ENCODE measurements at regions not wholly inside any gene's neighbourhood (a gene's known extent, or its start where the extent isn't known, plus 50 kb on each side); places are given as distances from the start of the nearest gene placed in this dataset.

DNA sequence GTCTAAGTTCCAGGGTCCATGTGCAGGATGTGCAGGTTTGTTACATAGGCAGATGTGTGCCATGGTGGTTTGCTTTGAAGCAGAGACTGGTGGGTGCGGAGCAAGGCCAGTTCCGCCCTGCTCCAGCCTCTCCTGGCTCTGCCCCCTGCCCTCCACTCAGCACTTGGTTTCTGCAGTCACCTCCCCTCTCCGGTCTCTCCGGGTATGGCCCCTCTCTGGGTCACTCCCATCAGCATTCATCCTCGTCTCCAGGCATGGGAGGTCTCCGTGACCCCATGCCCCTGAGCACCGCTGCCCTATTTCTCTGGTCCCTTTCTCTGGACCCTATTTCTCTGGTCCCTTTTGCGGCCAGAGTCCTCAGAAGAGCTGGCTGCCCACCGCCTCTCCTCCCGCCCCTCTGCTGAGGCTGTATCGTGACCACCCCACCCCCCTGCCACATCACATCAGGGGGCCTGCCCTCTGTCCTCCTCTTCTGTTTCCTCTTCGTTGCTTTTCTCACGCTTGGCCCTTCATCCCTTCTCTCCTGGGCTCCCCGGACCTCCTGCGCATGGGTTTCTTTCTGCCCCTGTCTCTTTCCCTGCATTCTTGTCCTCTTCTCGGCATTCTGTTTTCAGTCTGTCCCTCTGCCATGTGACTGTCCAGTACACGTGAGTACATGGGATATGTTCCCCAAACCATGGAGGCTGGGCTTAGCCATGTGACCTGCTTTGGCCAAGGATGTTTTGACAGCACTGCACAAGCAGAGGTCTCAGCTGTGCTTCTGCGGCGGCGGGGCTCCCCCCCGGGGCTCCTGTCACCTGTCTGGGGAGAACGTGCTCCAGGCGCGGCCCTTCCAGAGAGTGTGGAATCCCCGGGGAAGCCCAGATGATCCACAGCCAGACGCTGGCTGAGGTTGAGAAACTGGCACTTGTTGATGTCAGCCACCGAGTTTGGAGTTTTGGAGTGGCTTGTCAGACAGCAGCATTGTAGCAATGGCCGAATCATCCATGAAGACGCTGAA is 54.4 kb upstream of the C1orf174 start:
- no peak for DNase-seq (ENCODE audit: low spot score)

DNA sequence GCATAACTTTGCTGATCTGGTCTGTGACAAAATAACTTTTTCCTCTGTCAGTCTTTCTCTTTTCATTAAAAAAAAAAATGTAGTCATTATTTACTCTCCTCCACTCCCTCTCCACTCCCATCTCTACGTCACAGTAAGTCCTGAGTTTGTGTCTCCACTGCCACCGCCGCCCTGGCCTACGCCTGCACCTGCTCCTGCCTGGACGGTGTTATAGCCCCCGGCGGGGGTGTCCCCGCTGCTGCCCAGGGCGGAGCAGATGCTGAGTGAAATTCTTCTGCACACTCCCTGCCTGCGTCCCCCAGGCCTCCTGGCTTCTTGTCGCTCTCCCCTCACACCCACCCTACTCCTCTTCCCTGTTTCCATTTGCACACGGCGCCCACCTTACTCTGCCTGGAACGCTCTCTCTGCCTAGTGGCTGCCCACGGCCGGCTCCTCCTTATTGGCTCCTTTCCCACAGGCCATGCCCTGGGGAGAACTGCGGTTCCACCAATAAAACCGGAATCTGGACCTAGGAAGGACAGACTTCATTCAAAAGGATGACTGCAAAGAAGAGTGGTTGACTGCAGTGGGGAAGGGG is 55.2 kb upstream of the C1orf174 start:
- no peak for DNase-seq (ENCODE audit: low spot score)

DNA sequence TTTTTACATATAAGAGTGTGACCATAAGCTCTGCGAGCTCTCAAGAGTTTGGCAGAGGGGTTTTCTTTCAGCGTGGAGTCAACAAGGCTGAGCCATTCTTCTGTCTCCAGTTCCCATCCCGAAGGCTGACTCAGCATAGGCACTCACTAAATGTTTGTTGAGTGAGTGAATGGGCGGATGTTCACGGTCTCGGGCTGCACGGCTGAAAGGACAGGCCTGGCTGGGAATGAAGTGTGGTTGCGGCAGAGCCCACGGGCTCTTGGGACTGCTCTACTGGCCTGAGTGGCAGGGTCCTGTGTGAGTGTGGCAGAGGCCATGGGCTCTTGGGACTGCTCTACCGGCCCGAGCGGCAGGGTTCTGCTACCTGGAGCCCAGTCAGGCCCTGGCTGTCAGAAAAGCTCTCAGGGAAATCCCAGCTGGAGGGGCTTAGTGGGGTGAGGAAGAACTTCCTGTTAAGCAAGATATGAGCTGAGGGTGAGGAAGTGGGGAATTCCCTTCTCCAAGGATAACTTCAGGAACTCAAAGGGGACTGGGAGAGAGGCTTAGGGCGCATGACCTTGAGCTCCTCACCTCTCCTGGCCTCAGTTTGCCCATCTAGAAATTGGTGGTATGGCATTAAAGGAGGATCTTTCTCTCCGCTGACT is 56.6 kb upstream of the C1orf174 start:
- no peak for DNase-seq (ENCODE audit: low spot score)

DNA sequence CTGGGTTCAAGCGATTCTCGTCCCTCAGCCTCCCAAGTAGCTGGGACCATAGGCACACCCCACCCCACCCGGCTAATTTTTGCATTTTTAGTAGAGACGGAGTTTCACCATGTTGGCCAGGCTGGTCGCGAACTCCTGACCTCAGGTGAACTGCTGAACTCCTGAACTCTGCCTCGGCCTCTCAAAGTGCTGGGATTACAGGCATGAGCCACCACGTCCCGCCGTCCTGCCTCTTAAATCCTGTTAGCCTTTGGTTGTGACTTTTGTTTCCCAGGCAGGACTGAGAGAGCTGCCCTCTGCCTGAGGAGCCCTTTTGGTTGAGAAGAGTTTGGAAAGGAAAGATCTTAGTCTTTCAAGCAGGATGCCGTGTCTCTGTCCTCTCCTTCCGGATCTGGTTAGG is 59.3 kb upstream of the C1orf174 start:
- no peak for DNase-seq (ENCODE audit: low spot score)

DNA sequence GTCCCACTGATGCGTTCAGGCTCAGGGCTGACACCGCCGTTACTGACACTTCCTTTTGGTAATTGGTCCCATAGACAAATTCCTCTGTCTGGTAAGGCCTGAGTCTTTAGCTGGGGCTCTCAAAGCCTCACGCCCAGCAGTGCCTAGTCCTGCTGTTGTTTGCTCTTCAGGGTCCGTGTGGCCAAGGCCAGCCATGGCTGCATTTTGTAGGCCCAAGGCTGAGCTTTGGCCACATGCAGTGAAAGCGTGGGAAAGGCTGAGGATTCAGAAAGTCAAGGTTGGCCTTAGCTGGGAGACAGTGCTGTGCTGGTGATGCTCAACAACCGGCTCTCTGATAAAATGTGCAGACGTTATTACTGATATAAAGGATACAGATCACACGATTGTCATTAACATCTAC is 63.5 kb upstream of the C1orf174 start:
- DNase-seq (ENCODE audit: low spot score) = no peak

DNA sequence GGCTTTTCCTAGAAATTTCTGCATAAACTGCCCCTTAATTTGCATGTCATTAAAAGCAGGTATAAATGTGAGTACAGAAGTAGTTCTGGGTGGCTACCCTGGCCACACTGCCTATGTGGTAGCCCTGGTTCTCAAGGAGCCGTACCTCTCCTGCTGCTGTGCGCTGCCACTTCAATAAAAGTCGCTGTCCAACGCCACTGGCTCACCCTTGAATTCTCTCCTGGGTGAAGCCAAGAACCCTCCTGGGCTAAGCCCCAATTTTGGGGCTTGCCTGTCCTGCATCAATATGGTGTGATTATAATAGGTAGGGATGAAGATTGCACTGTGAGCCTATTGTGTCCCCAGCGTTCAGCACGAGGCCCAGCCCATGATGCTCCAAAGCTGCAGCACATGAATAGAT is 65.6 kb upstream of the C1orf174 start:
- no peak for DNase-seq (ENCODE audit: low spot score)

DNA sequence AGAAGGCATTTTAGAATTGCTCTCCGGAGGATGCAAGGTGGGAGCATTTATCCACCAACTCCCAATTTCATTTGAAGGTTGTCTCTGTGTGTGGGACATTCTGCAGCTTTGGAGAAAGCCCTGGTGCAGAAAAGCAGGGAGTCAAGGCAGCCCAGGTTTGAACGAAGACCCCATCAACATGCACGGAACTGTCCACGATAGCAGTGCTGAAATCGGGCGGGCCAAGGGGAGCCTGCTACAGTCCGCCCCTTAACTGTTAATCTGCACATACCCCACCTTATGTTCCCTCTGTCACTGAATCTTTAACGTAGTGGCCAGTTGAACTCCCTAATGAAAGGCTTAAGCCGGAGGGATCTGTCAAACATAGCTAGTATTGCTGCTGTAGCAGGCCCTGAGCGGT is 68.8 kb upstream of the C1orf174 start:
- no peak for DNase-seq (ENCODE audit: low spot score)

DNA sequence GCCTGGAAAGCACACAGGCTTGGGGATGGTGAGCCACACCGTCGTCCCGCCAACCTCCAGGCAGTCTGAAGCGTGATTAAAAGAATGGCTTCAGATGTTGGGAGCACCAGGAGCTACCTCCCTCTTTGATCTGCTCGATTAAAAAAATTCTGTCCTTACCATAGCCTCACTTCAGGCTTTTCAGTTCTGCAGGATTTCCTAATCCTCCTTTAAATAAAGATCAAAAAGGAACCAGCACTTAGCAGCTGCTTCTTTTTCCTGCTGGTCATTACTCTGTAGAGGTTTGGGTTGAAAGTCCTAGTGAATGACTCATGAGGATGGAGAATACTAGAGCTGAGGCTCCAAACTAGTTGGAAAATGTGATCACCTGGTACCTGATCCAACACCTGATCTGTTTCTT is 71.9 kb upstream of the C1orf174 start:
- no peak for DNase-seq (ENCODE audit: low spot score)

DNA sequence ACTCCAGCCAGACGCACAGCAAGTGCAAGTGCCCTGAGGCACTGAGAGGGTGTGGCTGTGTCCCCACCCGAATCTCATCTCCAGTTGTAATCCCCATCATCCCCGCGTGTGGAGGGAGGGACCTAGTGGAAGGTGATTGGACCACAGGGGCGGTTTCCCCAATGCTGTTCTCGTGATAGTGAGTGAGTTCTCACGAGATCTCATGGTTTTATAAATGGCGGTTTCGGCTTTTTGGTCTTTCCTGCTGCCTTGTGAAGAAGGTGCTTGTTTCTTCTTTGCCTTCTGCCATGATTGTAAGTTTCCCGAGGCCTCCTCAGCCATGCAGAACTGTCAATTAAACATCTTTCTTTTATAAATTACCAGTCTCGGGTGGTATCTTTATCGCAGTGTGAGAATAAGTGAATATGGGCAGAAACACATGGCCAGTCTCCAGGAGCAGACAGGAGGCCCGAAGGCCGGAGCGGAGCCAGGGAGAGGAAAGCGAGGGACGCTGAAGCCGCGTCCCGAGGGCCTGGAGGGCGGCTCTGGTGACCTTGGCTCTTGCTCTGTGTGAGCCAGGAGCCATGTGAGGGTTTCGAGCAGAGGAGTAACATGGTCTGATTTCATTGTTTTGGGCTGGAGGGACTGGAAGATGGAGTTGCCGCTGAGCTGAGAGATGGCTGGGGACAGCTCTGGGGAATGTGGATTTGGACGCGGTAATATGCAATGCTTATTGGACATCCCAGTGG is 76.0 kb upstream of the C1orf174 start:
- no peak for DNase-seq (ENCODE audit: low spot score)

DNA sequence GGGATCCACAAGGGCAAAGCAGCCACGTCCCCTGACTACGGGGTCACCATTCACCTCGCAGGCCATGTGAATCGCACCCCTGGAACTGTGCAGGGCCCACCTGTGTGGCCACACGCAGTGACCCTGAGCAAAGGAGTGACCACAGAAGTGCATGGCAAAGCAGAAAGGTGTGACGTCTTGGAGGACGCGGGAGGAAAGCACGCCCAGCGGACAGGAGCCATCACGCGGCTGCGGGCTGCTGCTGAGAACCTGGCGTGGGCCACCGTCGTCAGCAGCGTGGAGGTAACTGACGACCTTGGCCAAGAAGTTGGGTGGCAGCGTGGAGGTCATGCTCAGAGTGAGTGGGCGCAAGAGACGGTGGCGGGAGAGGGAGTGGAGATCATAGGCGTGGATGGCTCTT is 76.7 kb upstream of the C1orf174 start:
- no peak for DNase-seq (ENCODE audit: low spot score)

DNA sequence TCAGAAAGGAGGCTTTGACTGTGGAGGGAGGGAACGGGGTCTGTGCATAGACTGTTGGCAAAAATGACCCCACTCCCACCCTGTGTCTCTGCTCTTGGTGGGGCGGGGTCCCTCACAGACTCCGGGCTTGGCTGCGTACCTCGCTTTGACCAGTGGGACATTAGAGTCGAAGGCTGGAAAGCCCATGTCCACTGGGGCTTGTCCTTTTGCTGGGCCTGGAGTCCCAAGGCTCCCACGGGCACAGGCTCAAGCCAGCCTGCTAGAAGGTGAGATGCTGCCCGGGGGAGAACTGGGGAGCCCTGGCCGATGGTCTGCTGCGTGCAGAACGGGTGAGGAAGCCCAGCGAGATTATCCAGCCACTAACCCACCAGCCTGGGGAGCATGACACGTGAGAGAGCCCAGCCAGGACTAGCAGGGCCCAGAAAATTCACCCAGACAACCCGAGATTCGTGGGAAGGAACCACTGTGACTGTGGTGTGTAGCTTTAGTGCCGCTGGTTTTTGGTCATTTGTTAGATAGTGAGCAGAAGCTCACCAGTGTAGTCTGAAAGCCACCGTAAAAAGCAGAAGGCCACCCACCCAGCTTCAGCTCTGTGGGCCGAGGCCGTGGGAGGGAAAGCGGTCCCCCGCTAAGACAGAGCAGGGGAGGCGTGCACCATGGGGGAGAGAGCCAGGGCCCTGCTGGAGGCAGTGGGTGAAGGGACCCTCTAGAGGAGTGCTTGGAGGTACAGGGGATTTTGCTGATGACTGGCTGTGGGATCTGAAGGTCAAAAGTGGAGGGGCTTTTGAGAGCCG is 78.3 kb upstream of the C1orf174 start:
- no peak for DNase-seq (ENCODE audit: low spot score)

DNA sequence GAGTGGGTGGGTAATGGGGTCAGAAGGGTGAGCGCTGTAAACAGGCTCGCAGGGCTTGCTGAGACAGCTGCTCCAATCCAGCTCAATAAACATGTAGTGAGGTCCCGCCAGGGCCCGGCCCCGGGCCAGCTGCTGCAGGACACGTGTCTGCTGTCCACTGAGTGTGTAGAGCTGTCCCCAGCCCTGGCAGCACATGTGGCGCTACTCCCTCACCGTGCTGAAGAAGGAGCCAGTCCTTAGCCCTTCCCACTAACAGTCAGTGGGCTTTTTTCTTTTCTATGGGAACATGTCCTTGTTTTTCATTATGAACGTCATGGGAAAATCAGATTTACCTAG is 78.9 kb upstream of the C1orf174 start:
- DNase-seq (ENCODE audit: low spot score) = no peak

DNA sequence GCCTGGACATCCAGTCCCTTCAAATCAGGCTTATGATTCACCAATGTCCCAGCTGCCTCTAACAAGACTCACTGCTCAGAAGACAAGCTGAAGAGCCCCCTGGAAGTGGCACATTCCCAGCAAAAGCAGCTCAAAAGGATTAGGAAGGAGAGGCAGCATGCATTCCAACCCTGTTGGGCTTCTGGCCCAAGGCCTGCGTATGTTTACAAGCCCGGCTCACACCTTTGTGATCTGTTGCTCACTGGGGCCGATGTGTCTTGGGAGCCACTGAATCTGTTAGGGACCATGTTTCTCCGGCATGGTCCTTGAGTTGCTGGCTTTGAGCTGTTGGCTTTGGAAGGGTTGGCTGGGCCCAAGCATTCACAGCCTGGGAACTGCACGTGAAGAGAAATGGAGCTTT is 81.2 kb upstream of the C1orf174 start:
- DNase-seq (ENCODE audit: low spot score) = no peak

DNA sequence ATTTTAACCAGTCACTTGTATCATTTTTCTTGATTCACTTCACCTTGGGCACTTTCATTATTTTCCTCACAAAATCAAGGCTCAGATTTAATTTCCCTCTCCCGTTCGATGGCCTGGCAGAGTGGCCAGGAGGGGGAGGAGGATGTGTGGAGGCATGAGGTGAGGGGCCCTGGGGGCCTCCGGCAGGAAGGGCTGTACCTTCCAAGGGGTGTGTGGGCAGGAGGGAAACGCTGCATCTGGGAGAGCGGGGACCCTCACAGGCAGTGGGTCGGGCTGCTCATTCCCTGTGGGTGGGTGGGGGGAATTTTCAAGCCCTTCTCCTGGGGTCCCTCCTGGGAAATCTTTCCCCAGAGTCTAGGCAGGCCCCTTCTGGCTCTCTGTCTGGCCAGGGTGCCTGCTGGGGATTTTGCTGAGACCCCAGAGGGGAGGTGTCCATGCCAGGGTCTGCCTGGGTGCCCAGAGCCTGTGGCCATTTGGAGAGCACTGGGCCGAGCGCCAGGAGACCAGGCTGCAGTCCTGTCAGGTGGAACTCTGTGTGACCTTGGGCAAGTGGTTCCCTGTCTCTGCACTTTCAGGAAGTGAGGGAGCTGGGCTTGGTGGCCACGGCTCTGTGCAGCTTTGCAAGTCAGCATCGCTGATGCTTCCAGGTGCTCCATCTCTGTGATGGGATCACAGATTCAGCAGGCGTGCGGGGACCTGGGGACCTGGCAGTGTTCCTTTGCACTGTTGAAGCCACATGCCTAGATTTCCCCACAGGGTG is 81.9 kb upstream of the C1orf174 start:
- DNase-seq (ENCODE audit: low spot score) = no peak

DNA sequence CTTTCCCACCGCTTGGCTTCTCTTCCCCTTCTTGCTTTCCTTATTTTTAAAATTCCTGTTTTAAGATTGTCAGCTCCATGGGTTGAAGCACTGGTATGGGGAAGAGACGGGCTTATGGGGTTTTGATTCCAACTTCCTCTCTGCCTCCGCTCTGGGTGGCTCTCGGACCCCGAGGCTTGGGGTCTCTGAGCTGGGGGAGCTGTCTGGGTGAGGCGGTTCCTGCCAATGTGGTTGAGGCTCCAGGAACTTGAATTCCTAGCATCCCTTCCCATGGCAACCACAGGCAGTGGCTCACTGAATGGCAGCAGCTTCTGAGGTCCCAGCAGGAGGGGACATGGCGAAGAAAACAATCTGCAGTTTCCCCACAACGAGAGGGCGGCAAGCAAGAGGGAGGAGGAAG is 83.1 kb upstream of the C1orf174 start:
- DNase-seq (ENCODE audit: low spot score) = no peak

DNA sequence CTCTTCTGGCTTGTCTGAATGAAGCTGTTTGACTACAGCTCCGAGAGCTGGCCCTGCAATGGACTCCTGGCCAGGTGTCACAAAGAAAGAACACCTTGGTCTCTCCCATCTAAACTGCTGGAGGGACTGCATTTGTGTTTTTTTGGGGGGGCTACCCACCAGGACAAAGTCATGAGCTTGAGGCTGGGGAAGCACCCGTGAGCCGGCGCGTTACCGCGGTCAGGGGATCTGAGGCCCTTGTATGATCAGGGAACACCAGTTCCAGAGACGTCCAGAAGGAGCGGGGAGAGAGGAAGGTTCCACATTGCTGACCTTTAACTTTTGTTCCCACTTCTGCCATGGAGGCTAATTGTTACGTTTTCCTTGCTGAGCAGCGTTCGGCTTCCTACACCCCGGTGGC is 84.5 kb upstream of the C1orf174 start:
- DNase-seq (ENCODE audit: low spot score) = no peak

DNA sequence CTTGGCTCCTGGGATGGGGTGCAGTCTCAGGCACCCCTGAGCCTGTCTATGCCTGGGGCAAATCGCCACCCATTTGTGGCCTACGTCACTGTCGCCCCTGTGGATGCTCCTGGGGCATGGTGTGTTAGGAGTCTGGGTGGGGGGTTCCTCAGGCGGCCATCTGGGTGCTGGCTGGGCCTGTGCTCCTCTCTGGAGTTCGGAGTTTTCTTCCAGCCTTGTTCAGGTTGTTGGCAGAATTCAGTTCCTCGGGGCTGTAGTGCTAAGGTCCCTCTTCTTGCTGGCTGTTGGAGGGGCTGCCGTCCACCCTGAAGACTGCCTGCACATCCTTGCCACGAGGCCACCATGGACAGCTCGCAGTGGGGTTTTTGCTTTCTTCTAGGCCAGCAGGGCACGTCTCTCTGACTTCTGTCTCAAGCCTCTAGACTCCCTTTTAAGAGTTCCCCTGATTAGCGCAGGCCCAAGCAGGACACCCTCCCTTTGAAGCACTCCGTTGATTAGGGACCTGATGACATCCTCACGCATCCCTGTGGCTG is 86.7 kb upstream of the C1orf174 start:
- DNase-seq (ENCODE audit: low spot score) = no peak

DNA sequence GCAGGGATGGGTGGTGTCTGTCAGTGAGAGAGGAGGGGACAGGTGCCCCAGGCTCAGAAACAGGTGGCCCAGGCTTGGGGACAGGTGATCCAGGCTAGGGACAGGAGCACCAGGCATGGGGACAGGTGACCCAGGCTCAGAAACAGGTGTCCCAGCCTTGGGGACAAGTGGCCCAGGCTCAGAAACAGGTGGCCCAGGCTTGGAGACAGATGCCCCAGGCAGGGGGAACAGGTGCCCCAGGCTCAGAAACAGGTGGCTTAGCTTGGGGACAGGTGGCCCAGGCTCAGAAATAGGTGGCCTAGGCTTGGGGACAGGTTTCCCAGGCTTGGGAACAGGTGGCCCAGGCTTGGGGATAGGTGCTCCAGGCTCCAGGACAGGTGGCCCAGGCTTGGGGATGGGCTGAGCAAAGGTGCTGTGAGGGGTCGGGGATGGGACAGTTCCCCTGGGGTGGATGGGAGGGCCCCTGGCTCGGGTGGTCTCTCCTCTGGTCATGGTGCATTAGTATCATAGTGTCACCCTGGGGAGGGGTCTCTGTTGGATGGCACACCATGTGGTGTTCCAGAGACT is 87.7 kb upstream of the C1orf174 start:
- DNase-seq (ENCODE audit: low spot score) = no peak

DNA sequence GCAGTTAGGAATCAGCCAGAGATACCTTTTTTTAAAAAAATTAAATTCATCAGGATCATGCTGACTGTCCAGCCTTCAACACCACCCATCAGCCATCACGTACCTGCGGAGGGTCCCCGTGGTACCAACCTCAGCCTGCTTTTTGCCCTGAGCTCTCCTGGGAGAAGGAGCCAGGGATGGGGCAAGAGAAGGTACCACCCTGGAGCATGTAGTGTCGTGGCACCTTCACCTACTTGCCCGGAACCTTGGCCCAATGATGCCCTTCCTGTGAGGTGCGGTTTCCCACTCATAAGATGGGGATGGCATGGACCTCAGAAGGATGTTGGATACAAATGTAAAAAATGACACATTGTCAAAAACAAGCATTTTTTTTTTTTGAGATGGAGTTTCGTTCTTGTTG is 88.4 kb upstream of the C1orf174 start:
- DNase-seq (ENCODE audit: low spot score) = no peak

DNA sequence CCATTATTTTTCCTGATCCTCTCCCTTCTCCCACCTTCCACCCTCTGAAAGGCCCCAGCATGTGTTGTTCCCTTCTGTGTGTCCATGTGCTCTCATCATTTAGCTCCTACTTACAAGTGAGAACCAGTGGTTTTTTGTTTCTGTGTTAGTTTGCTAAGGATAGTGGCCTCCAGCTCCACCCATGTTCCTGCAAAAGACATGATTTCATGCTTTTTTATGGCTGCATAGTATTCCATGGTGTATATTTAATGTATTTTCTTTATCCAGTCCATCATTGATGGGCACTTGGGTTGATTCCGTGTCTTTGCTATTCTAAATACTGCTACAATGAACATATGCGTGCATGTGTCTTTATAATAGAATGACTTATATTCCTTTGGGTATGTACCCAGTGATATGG is 89.4 kb upstream of the C1orf174 start:
- DNase-seq (ENCODE audit: low spot score) = no peak

Data from mesenteric fat pad (tissue), 1 donor.